ENCODE measurements at regions not wholly inside any gene's neighbourhood (a gene's known extent, or its start where the extent isn't known, plus 50 kb on each side); places are given as distances from the start of the nearest gene placed in this dataset.

- DNase-seq: no peak
Measured at GRCh38 chr6:169165561-169166300, 87.9 kb downstream of the THBS2 start.

GRCh38 chr6:169164986-169165385 is 88.7 kb downstream of the THBS2 start:
- DNase-seq: no peak

GRCh38 chr6:169164451-169164850 is 89.2 kb downstream of the THBS2 start:
- DNase-seq: no peak

- peak; percentile 11 to 52 (median 32) for DNase-seq
Measured at GRCh38 chr6:169163411-169163901, 90.2 kb downstream of the THBS2 start.

GRCh38 chr6:169162752-169163407 is 90.8 kb downstream of the THBS2 start:
- DNase-seq: peak; percentile 25 to 75 (median 68)

GRCh38 chr6:169162249-169162648 is 91.4 kb downstream of the THBS2 start:
- no peak for DNase-seq

- DNase-seq: peak in 1 of 4 experiments; percentile 6
Measured at GRCh38 chr6:169161572-169162167, 92.0 kb downstream of the THBS2 start.

- DNase-seq: peak; percentile 24 to 62 (median 48)
Measured at GRCh38 chr6:169160855-169161560, 92.6 kb downstream of the THBS2 start.

- DNase-seq: no peak
Measured at GRCh38 chr6:169160091-169160854, 93.4 kb downstream of the THBS2 start.

GRCh38 chr6:169159331-169159730 is 94.3 kb downstream of the THBS2 start:
- DNase-seq: no peak

GRCh38 chr6:169158691-169159090 is 95.0 kb downstream of the THBS2 start:
- DNase-seq: no peak

GRCh38 chr6:169158174-169158573 is 95.5 kb downstream of the THBS2 start:
- no peak for DNase-seq

- no peak for DNase-seq
Measured at GRCh38 chr6:169157197-169158148, 96.2 kb downstream of the THBS2 start.

GRCh38 chr6:169156793-169157147 is 96.9 kb downstream of the THBS2 start:
- no peak for DNase-seq

- no peak for DNase-seq
Measured at GRCh38 chr6:169156108-169156792, 97.4 kb downstream of the THBS2 start.

- no peak for DNase-seq
Measured at GRCh38 chr6:169155481-169155880, 98.2 kb downstream of the THBS2 start.

GRCh38 chr6:169153401-169153800 is 100.2 kb downstream of the THBS2 start:
- DNase-seq: no peak

GRCh38 chr6:169146521-169146920 is 107.1 kb downstream of the THBS2 start:
- DNase-seq: no peak

- DNase-seq: no peak
Measured at GRCh38 chr6:169145991-169146501, 107.6 kb downstream of the THBS2 start.

- no peak for DNase-seq
Measured at GRCh38 chr6:169145496-169145895, 108.2 kb downstream of the THBS2 start.
